GM21723 (cell line): ENCODE measurements at regions not wholly inside any gene's neighbourhood (a gene's known extent, or its start where the extent isn't known, plus 50 kb on each side); places are given as distances from the start of the nearest gene placed in this dataset.
"Not testable (repeated sequence)": the region's sequence is repeated elsewhere in the genome, so short reads cannot be mapped to it uniquely, and the experiment has no call there.

Experiments used
- ATAC-seq: cut with Tn5 transposase; IDR thresholded peaks from one replicate; pipeline ENCODE4 v1.9.1; 2021; ENCODE audit warnings: mild to moderate bottlenecking, moderate library complexity; ENCODE audit not compliant: unreplicated experiment

DNA sequence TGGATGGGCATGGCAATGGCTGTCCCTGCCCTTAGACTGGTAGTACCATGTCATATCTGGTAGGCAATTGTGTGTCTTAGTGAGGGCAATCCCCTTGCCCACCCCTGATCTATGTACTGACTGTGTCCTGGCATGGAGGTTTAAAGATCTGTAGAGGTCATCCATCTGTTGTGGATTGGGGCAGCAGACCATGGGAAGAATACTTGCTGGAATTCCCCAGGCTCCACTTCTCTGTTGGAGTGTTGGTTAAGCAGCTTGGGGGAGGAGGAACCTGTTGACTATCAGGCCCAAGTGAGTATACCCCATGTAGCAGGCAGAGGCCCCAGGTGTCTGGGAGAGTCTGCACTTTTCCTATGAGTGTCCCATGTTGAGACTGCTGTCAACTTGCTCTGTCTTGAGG is 246.7 kb upstream of the DIPK2B start:
- no peak for ATAC-seq

GRCh38 chrX:45445745-45446412 is 245.2 kb upstream of the DIPK2B start:
- no peak for ATAC-seq

GRCh38 chrX:45437186-45437585 is 236.5 kb upstream of the DIPK2B start:
- ATAC-seq, result no peak

GRCh38 chrX:45435481-45435880 is 234.8 kb upstream of the DIPK2B start:
- ATAC-seq, result no peak

DNA sequence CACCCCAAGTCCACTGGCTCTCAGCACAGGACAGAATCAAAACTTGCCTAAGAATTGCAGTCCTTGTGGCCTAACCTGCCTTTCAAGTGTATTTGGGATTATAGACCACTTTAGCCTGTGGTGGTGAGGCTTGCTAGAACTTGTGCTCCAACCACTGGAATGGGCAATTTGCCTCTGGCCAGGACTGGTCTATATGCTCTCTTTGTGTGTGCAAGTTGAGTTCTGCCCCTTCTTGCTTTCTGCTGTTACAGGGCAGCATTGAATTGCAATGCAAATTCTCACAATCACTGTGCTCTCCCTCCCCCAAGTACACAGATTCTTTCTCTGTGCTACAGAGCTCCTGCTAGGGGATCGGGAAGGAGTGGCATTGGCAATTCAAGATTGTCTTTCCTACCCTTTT is 233.6 kb upstream of the DIPK2B start:
- ATAC-seq, result no peak

- ATAC-seq, result no peak
Observed at GRCh38 chrX:45428831-45429230, 228.2 kb upstream of the DIPK2B start.

DNA sequence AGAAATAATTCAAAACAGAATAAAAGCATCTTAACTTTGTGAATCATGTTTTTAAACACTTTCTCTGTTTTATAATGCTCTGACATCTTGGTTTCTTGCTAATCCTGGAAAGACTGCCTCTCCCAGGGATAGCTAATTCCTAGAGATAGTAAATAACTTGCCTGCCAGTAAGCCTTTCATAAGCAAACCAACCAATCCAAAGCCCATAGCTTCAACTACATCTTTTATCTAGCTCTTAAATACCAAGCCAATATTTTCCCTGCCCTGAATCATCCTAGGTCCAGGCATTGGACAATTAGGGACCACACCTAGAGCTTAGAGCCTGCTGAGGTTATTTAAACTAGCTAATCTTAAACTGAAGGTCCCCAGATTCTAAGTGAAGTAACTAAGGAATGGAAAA is 223.7 kb upstream of the DIPK2B start:
- no peak for ATAC-seq

DNA sequence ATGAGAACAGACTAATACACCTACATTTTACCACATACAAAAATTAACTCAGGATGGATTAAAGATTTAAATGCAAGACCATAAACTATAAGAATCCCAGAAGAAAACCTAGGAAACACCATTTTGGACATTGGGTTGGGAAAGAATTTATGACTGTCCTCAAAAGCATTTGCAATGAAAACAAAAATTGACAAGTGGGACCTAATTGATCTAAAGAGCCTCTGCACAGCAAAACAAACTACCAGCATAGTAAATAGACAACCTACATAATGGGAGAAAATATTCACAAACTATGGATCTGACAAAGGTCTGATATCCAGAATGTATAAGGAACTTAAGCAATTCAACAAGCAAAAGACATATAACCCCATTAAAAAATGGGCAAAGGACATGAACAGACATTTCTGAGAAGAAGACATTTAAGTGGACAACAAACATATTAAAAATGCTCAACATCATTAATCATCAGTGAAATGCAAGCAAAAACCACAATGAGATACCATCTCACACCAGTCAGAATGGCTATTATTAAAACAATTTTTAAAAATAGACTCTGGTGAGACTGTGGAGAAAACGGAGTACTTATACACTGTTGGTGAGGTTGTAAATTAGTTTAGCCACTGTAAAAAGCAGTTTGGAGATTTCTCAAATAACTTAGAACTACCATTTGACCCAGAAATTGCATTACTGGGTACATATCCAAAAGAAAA is 221.7 kb upstream of the DIPK2B start:
- ATAC-seq, result no peak

DNA sequence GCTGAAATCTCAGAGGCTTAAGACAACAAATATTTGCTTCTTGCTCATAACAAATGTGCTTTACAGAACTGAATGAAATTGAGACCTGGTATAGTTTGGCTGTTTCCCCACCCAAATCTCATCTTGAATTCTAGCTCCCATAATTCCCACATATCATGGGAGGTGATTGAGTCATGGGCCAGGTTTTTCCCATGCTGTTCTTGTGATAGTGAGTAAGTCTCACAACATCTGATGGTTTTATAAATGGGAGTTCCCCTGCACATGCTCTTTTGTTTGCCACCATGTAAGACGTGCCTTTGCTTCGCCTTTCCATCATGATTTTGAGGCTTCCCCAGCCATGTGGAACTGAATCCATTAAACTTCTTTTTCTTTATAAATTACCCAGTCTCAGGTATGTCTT is 221.1 kb upstream of the DIPK2B start:
- ATAC-seq, result no peak

- ATAC-seq, result no peak
Observed at GRCh38 chrX:45404206-45404605, 203.5 kb upstream of the DIPK2B start.

- no peak for ATAC-seq
Observed at GRCh38 chrX:45401923-45402322, 201.2 kb upstream of the DIPK2B start.

DNA sequence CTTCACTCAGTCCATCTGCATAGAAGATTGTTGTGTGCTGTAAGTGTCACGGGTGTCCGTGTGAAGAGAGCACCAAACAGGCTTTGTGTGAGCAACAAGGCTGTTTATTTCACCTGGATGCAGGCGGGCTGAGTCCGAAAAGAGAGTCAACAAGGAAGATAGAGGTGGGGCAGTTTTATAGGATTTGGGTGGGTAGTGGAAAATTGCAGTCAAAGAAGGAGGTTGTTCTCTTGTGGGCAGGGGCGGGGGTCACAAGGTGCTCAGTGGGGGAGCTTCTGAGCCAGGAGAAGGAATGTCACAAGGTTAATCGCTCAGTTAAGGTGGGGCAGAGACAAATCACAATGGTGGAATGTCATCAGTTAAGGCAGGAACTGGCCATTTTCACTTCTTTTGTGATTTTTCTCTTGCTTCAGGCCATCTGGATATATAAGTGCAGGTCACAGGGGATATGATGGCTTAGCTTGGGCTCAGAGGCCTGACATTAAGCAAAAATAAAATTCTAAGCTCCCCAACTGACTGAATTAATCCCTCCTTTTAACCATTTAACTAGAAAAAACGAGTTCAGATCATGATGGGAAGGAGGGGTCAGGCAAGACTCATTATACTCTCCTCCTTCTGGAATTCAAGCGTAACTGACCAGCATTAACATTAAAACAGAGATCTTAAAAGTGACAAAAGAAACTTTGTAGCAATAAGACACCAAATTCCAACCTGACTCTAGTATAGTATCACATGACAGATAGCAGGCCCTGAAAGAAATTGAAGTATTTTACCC is 200.5 kb upstream of the DIPK2B start:
- not testable (repeated sequence) for ATAC-seq

DNA sequence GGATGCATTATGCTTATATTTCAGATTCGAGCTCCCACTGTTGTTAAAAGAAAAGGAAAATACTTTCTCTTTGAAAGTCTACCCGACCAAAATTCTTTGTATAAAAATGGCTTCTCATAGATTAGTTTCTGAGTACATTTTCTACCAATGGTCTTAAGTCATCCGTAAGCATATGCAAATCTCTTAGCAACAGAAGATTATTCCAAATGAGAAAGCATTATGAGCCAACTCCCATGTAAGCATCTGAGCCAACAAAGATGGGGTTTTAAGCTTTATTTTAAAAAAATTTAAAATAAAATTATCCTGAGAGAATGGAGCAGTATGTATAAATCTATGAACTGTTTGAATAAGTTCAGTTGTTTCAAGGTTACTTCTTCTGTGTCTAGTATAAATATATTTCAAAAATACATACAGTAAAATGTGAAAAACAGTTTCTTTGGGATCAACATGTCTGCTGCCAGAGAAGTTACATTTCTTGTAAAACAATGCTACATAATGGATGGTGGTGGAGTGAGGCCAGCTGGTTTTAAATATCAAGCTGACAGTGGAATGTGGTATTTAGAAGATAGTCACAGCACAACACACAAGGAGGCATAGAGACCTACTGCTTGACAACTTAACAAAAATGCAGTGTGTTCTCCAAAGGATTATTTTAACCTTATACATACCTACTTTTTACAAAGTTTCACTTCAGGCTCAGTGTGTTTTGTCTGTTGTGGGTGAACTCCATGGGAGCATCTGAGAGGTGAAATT is 199.5 kb upstream of the DIPK2B start:
- ATAC-seq, result no peak

GRCh38 chrX:45385757-45386156 is 185.1 kb upstream of the DIPK2B start:
- ATAC-seq, result no peak

- no peak for ATAC-seq
Observed at GRCh38 chrX:45381841-45382240, 181.2 kb upstream of the DIPK2B start.

DNA sequence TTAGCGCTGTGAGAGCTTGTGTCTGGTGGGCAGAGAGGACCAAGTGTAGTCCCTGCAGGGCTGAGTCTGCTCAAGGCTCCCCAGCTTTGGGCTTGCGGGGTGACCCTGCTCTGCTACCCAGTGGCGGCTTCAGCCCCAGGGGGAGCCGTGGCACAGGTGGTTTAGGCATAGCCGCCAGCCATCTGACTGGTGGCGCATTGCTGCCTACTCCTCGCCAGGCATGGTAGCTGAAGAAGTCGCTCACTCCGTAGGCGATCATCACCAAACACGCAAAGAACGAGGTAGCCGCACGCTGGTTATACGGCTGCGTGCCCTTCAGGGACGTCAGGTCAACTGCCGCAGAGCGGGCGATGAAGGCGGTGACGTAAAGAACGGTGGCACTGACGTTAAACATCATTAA is 180.7 kb upstream of the DIPK2B start:
- ATAC-seq, result no peak

DNA sequence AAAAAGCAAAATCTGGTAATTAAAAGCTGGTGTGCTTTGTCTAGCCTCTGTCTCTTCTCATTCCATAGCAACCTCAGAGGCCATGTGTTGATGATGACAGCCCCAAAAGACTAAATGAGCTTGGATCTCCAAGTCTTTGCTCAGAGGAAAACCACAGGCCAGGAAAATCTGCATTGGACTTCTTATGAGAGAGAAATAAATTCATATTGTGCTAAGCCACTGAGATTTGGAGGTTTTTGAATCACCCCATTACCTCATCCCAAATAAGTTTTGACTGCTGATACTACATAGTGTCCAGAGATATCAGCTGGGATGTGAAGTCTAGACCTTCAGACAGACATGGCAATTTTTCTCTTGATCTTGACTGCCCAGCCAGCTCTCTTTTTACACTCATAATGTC is 178.6 kb upstream of the DIPK2B start:
- no peak for ATAC-seq

DNA sequence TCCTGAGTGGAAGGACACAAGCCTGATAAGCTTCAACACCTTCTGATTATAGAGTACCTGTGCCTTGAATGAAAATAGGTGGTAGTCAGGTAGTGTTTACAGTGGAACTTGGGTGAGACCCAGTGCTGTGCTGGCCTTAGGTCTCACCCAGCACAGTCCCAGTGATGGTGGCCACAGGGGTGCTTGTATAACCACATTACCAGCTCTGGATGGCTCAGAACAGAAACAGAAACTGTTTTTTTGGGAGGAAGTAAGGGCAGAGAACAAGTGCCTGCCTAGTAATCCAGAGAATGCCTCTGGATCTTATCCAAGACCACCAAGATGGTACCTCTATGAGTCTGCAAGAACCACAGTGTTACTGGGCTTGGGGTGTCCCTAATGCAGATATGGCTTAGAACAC is 171.5 kb upstream of the DIPK2B start:
- ATAC-seq, result no peak

DNA sequence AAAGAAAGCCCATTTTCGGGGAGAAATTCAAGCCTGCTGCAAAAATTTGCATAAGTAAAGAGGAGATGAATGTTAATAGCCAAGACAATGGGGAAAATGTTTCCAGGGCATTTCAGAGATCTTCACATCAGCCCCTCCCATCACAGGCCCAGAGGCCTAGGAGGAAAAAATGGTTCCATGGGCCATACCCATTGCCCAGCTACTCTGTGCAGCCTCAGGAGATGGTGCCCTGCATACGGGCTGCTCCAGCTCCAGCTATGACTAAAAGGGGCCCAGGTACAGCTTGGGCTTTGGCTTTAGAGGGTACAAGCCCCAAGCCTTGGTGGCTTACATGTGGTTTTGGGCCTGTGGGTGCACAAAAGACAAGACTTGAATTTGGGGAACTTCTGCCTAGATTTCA is 168.0 kb upstream of the DIPK2B start:
- no peak for ATAC-seq

DNA sequence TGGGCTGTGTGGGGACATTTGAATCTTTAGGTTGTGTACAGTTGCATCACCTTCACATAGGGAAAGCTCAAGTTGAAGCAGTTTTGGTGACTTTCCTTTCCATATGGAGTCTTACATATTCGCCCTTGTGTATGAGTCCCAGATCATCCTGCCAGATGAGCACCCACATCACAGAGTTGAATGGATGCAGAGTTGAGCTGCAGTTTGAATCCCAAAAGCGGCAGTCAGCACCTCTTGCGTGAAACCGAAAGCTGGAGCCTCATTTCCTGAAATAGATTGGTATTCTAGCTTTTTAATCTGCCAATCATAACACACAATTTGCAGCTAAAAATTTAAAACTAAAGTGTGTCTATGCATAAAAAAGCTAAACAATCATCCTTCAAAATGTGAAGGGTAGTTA is 162.9 kb upstream of the DIPK2B start:
- ATAC-seq, result no peak

DNA sequence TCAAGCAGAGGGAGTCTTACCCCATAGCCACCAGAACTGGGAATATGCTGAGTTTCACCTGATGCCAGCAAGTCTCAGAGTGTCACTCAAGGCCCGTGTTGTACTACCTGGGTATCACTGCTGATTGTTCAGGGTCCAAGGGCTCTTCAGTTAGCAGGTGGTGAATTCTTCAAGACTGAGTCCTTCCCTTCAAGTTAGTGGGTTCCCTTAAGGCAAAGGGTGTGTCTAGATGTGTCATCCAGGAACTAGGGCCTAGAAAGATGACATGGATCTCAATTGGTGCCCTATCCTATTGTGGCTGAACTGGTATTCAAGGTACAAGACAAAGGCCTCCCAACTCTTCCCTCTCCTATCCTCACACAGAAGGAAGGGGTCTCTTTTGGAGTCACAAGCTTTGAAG is 159.9 kb upstream of the DIPK2B start:
- no peak for ATAC-seq
